ENCODE measurements at regions not wholly inside any gene's neighbourhood (a gene's known extent, or its start where the extent isn't known, plus 50 kb on each side); places are given as distances from the start of the nearest gene placed in this dataset.

GRCh38 chr21:16777041-16777720 is 735.7 kb upstream of the CXADR start:
- no peak for DNase-seq (ENCODE audit: extremely low read depth in 1 of 2, low read depth in 1 of 2)

- no peak for DNase-seq (ENCODE audit: extremely low read depth in 1 of 2, low read depth in 1 of 2)
These were observed 724.3 kb upstream of the CXADR start for GRCh38 chr21:16788584-16788983.

- no peak for DNase-seq (ENCODE audit: extremely low read depth in 1 of 2, low read depth in 1 of 2)
These were observed 723.2 kb upstream of the CXADR start for GRCh38 chr21:16789636-16790035.

- DNase-seq (ENCODE audit: extremely low read depth in 1 of 2, low read depth in 1 of 2): no peak
These were observed 720.7 kb upstream of the CXADR start for GRCh38 chr21:16792101-16792500.

GRCh38 chr21:16794950-16795349 is 717.9 kb upstream of the CXADR start:
- DNase-seq (ENCODE audit: extremely low read depth in 1 of 2, low read depth in 1 of 2): no peak

- no peak for DNase-seq (ENCODE audit: extremely low read depth in 1 of 2, low read depth in 1 of 2)
These were observed 716.1 kb upstream of the CXADR start for GRCh38 chr21:16796776-16797175.

- no peak for DNase-seq (ENCODE audit: extremely low read depth in 1 of 2, low read depth in 1 of 2)
These were observed 715.3 kb upstream of the CXADR start for GRCh38 chr21:16797540-16797939.

GRCh38 chr21:16797966-16798365 is 714.9 kb upstream of the CXADR start:
- DNase-seq (ENCODE audit: extremely low read depth in 1 of 2, low read depth in 1 of 2): no peak

GRCh38 chr21:16800536-16801275 is 712.1 kb upstream of the CXADR start:
- DNase-seq (ENCODE audit: extremely low read depth in 1 of 2, low read depth in 1 of 2): no peak

- no peak for DNase-seq (ENCODE audit: extremely low read depth in 1 of 2, low read depth in 1 of 2)
These were observed 701.8 kb upstream of the CXADR start for GRCh38 chr21:16811011-16811410.

- DNase-seq (ENCODE audit: extremely low read depth in 1 of 2, low read depth in 1 of 2): no peak
These were observed 700.9 kb upstream of the CXADR start for GRCh38 chr21:16811970-16812369.

- DNase-seq (ENCODE audit: extremely low read depth in 1 of 2, low read depth in 1 of 2): no peak
These were observed 697.6 kb upstream of the CXADR start for GRCh38 chr21:16815243-16815642.

GRCh38 chr21:16821588-16821987 is 691.3 kb upstream of the CXADR start:
- no peak for DNase-seq (ENCODE audit: extremely low read depth in 1 of 2, low read depth in 1 of 2)

GRCh38 chr21:16829532-16829931 is 683.3 kb upstream of the CXADR start:
- no peak for DNase-seq (ENCODE audit: extremely low read depth in 1 of 2, low read depth in 1 of 2)

- no peak for DNase-seq (ENCODE audit: extremely low read depth in 1 of 2, low read depth in 1 of 2)
These were observed 680.1 kb upstream of the CXADR start for GRCh38 chr21:16832791-16833190.

GRCh38 chr21:16834791-16835190 is 678.1 kb upstream of the CXADR start:
- DNase-seq (ENCODE audit: extremely low read depth in 1 of 2, low read depth in 1 of 2): no peak

- no peak for DNase-seq (ENCODE audit: extremely low read depth in 1 of 2, low read depth in 1 of 2)
These were observed 675.5 kb upstream of the CXADR start for GRCh38 chr21:16837321-16837720.

GRCh38 chr21:16837721-16838120 is 675.1 kb upstream of the CXADR start:
- DNase-seq (ENCODE audit: extremely low read depth in 1 of 2, low read depth in 1 of 2): no peak

- DNase-seq (ENCODE audit: extremely low read depth in 1 of 2, low read depth in 1 of 2): no peak
These were observed 674.5 kb upstream of the CXADR start for GRCh38 chr21:16838331-16838730.

GRCh38 chr21:16840538-16840937 is 672.3 kb upstream of the CXADR start:
- no peak for DNase-seq (ENCODE audit: extremely low read depth in 1 of 2, low read depth in 1 of 2)

GRCh38 chr21:16841975-16842695 is 670.7 kb upstream of the CXADR start:
- DNase-seq (ENCODE audit: extremely low read depth in 1 of 2, low read depth in 1 of 2): no peak

- no peak for DNase-seq (ENCODE audit: extremely low read depth in 1 of 2, low read depth in 1 of 2)
These were observed 670.2 kb upstream of the CXADR start for GRCh38 chr21:16842696-16843035.

Data from activated CD8-positive, alpha-beta memory T cell treated with anti-CD3 and anti-CD28 coated beads for 1 hour (primary cell).